Lung (tissue), 11 donors: ENCODE measurements at regions not wholly inside any gene's neighbourhood (a gene's known extent, or its start where the extent isn't known, plus 50 kb on each side); places are given as distances from the start of the nearest gene placed in this dataset.

ENCODE experiments used
- ATAC-seq: fragments of 200-7000 bp; cut with Tn5 transposase; one replicate; pipeline ENCODE4 v1.9.1; 2020; ENCODE audit warnings: moderate number of reproducible peaks; ENCODE audit not compliant: insufficient read depth, low FRiP score
- DNase-seq, 3 donors: peaks; one replicate each; pipeline ENCODE4 v3.0.0-alpha.2; 2013 to 2017
- H3K27ac ChIP-seq, 2 donors: one replicate each; pipeline ENCODE4 v1.5.1; 2013; ENCODE audit warnings: mild to moderate bottlenecking in 2 of 2, moderate library complexity in 2 of 2, control low read depth in 1 of 2, inconsistent platforms in 1 of 2, low read depth in 1 of 2, low read length in 1 of 2
- H3K27me3 ChIP-seq, 3 donors: one replicate each; pipeline ENCODE4 v1.5.1; 2013; ENCODE audit warnings: low read length in 2 of 3; ENCODE audit not compliant: control insufficient read depth in 3 of 3, insufficient read depth in 3 of 3
- H3K36me3 ChIP-seq, 4 donors: one replicate each; pipeline ENCODE4 v1.5.1; 2013; ENCODE audit warnings: low read length in 4 of 4, mild to moderate bottlenecking in 1 of 4, moderate library complexity in 1 of 4; ENCODE audit not compliant: control insufficient read depth in 4 of 4, insufficient read depth in 4 of 4
- H3K4me1 ChIP-seq, 5 donors: one replicate each; pipeline ENCODE4 v1.5.1; 2013; ENCODE audit warnings: low read length in 5 of 5, mild to moderate bottlenecking in 2 of 5, moderate library complexity in 1 of 5; ENCODE audit not compliant: control insufficient read depth in 5 of 5, insufficient read depth in 5 of 5
- H3K4me3 ChIP-seq: one replicate; pipeline ENCODE4 v1.5.1; 2013; ENCODE audit warnings: mild to moderate bottlenecking, control low read depth, moderate library complexity
- H3K9ac ChIP-seq, 2 donors: one replicate each; pipeline ENCODE4 v1.5.1; 2013; ENCODE audit warnings: low read length in 2 of 2, control low read depth in 1 of 2; ENCODE audit not compliant: insufficient read depth in 1 of 2
- H3K9me3 ChIP-seq, 4 donors: one replicate each; pipeline ENCODE4 v1.5.1; 2013; ENCODE audit warnings: low read length in 3 of 4, mild to moderate bottlenecking in 1 of 4, moderate library complexity in 1 of 4; ENCODE audit not compliant: control insufficient read depth in 4 of 4, insufficient read depth in 3 of 4
- WGBS, 2 donors: extraction: QIAGEN DNeasy Blood & Tissue Kit; methylation state at CpG; one replicate each; pipeline ENCODE4 v1.1.7; 2013; 5-methylcytosine and 5-hydroxymethylcytosine counted together
- TF ChIP-seq, protein P1 (sequence below): IDR thresholded peaks from 2 replicates; pipeline ENCODE4 v1.5.1; 2012; ENCODE audit warnings: mild to moderate bottlenecking; ENCODE audit errors: control extremely low read depth, extremely low read depth
- donor health status: control.
- donor health status: control.
- donor health status: Bipolar disorder and iron deficiency.
- donor health status: healthy.
- donor health status: DM: yes; HTN: yes; CAD: no.

DNA sequence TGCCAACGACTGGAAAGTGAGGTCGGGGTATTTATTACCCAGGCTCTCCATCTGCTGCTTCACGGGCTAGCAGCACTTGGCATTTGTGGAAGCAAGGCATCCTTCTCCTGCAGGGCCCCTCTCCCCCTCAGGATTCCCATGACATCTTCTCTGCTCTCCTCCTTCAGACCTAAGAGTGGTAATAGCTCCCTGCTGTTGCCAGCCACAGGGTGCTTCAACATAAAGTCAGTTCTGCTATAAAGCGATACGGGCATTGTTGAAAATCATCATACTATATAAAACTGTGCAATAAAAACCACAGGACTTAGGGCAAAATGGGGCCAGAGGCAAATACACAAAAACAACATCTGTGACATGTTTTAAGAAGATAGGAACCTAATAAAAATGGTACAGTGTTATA is 391.8 kb upstream of the ADAMTS9 start:
- no peak for DNase-seq
- Histone ChIP-seq H3K36me3 (no peaks in the 10 kb centered on the region), H3K4me1 (peaks cover 0 to 2% (median 0%) of the 10 kb centered on the region in 5 donors), H3K9ac (no peak overlapping the region), H3K9me3 (no peaks in the 10 kb centered on the region), H3K4me3 (no peak overlapping the region), H3K27me3 (no peaks in the 10 kb centered on the region), H3K27ac (no peak overlapping the region)
- TF ChIP-seq, protein P1, sequence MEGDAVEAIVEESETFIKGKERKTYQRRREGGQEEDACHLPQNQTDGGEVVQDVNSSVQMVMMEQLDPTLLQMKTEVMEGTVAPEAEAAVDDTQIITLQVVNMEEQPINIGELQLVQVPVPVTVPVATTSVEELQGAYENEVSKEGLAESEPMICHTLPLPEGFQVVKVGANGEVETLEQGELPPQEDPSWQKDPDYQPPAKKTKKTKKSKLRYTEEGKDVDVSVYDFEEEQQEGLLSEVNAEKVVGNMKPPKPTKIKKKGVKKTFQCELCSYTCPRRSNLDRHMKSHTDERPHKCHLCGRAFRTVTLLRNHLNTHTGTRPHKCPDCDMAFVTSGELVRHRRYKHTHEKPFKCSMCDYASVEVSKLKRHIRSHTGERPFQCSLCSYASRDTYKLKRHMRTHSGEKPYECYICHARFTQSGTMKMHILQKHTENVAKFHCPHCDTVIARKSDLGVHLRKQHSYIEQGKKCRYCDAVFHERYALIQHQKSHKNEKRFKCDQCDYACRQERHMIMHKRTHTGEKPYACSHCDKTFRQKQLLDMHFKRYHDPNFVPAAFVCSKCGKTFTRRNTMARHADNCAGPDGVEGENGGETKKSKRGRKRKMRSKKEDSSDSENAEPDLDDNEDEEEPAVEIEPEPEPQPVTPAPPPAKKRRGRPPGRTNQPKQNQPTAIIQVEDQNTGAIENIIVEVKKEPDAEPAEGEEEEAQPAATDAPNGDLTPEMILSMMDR, result no peak
- 80 to 87% methylated on average over 5 of the region's 5 CpGs for WGBS, 2 donors
- ATAC-seq, result no peak

DNA sequence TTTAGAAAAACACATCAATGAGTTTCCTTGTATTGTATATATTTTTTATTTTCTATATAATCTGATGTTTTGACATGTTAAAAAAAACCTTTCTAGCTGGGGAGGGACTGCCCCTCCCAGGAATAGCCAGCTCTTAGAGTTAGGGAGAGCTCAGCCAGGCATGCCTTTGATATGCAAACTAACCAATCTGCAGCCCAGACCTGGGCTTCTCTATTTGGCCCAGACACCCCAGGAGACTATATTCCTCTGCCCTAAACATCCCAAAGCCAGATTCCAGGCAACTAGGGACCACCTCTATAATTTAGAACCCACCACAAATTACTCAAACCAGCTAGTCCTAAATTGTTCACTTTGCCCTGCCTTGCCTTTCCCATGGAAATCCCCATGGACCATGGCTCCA is 390.9 kb upstream of the ADAMTS9 start:
- no peaks in the 10 kb centered on the region for H3K36me3 ChIP-seq
- H3K4me1 ChIP-seq, result peaks cover 0 to 2% (median 0%) of the 10 kb centered on the region in 5 donors
- no peaks in the 10 kb centered on the region for H3K9me3 ChIP-seq
- TF ChIP-seq, protein P1, result no peak
- H3K27me3 ChIP-seq, result no peaks in the 10 kb centered on the region
- no peak overlapping the region for H3K4me3 ChIP-seq
- no peak for ATAC-seq
- no peak for DNase-seq
- no peak overlapping the region for H3K27ac ChIP-seq
- no peak overlapping the region for H3K9ac ChIP-seq

- Histone ChIP-seq H3K9me3 (no peaks in the 10 kb centered on the region), H3K4me1 (no peaks in the 10 kb centered on the region), H3K4me3 (no peak overlapping the region), H3K27me3 (no peaks in the 10 kb centered on the region), H3K27ac (no peak overlapping the region), H3K36me3 (no peaks in the 10 kb centered on the region), H3K9ac (no peak overlapping the region)
- TF ChIP-seq, protein P1, result no peak
- DNase-seq, result no peak
- no peak for ATAC-seq
- 95 to 100% methylated on average over 2 of the region's 2 CpGs for WGBS, 2 donors
Measured at GRCh38 chr3:65077124-65077523, 389.3 kb upstream of the ADAMTS9 start.

GRCh38 chr3:65070968-65071367 is 383.2 kb upstream of the ADAMTS9 start:
- no peak for DNase-seq
- WGBS, 2 donors, result 81 to 85% methylated on average over 3 of the region's 3 CpGs
- Histone ChIP-seq H3K36me3 (no peaks in the 10 kb centered on the region), H3K4me1 (no peaks in the 10 kb centered on the region), H3K9me3 (no peaks in the 10 kb centered on the region), H3K9ac (no peak overlapping the region), H3K27ac (no peak overlapping the region), H3K27me3 (no peaks in the 10 kb centered on the region), H3K4me3 (no peak overlapping the region)
- no peak for ATAC-seq
- TF ChIP-seq, protein P1, result no peak
